Testis (tissue), 2 donors: ENCODE measurements at regions not wholly inside any gene's neighbourhood (a gene's known extent, or its start where the extent isn't known, plus 50 kb on each side); places are given as distances from the start of the nearest gene placed in this dataset.

Source experiments
- DNase-seq: peaks from one replicate; pipeline ENCODE4 v3.0.0-alpha.2; 2019
- H3K27ac ChIP-seq, 2 donors: fragments of 200-600 bp; sonication (generic); one replicate each; pipeline ENCODE4 v1.5.1; 2019
- H3K27me3 ChIP-seq: fragments of 200-600 bp; sonication (generic); one replicate; pipeline ENCODE4 v1.5.1; 2019
- H3K36me3 ChIP-seq: fragments of 200-600 bp; sonication (generic); one replicate; pipeline ENCODE4 v1.5.1; 2017; ENCODE audit warnings: low read depth; ENCODE audit errors: missing control alignments
- H3K4me1 ChIP-seq: fragments of 200-600 bp; sonication (generic); one replicate; pipeline ENCODE4 v1.5.1; 2019
- H3K4me3 ChIP-seq, 2 donors: fragments of 200-600 bp; sonication (generic); one replicate each; pipeline ENCODE4 v1.5.1; 2017 to 2019
- H3K9me3 ChIP-seq: fragments of 200-600 bp; sonication (generic); one replicate; pipeline ENCODE4 v1.5.1; 2017
- CTCF ChIP-seq, 3 experiments: fragments of 450-650 bp in 2 of 3; fragments of 200-600 bp in 1 of 3; sonication (generic) in 1 of 3; IDR thresholded peaks; one replicate each; pipeline ENCODE4 v1.5.1; 2016 to 2019; ENCODE audit warnings: antibody characterized with exemption in 3 of 3, mild to moderate bottlenecking in 2 of 3, moderate library complexity in 1 of 3
- POLR2A ChIP-seq: fragments of 450-650 bp; IDR thresholded peaks from one replicate; pipeline ENCODE4 v1.6.1; 2017; ENCODE audit warnings: antibody characterized with exemption, mild to moderate bottlenecking, moderate library complexity
- WGBS, 2 donors: methylation state at CpG; one replicate each; pipeline ENCODE4 v1.1.5; 2018; 5-methylcytosine and 5-hydroxymethylcytosine counted together
- intact Hi-C: fragments of 100-400 bp; cut with DNase I; formaldehyde crosslinking; loops from one replicate; pipeline ENCODE4 v1.15.1; 2023; ENCODE audit warnings: low total_unique reads

GRCh38 chr16:81174644-81175324, 63.7 kb upstream of the BCO1 start:
- no peak overlapping the region for H3K27ac ChIP-seq

GRCh38 chr16:81172769-81173658, 65.5 kb upstream of the BCO1 start:
- intact Hi-C loops, result no loop called here
- TF ChIP-seq POLR2A, result no peak
- TF ChIP-seq CTCF (IDR thresholded peaks at IDR 0.05), result no peak

More at GRCh38 chr16:81174644-81175324, 63.7 kb upstream of the BCO1 start:
- DNase-seq, result no peak
- intact Hi-C loops, result no loop called here
- H3K4me3 ChIP-seq, result no peak overlapping the region
- H3K9me3 ChIP-seq, result no peaks in the 10 kb centered on the region
- 89 to 90% methylated on average over 9 to 13 of the region's 13 CpGs for WGBS, 2 donors
- no peaks in the 10 kb centered on the region for H3K4me1 ChIP-seq
- no peaks in the 10 kb centered on the region for H3K27me3 ChIP-seq
- H3K36me3 ChIP-seq, result no peaks in the 10 kb centered on the region
- TF ChIP-seq CTCF (IDR thresholded peaks at IDR 0.05) (no peak), POLR2A (no peak)

GRCh38 chr16:81170824-81171223, 67.7 kb upstream of the BCO1 start:
- TF ChIP-seq CTCF (IDR thresholded peaks at IDR 0.05), result no peak
- no peak for TF ChIP-seq POLR2A
- Histone ChIP-seq H3K4me1 (no peaks in the 10 kb centered on the region), H3K9me3 (no peaks in the 10 kb centered on the region), H3K4me3 (no peak overlapping the region), H3K27me3 (no peaks in the 10 kb centered on the region), H3K36me3 (no peaks in the 10 kb centered on the region), H3K27ac (no peak overlapping the region)
- intact Hi-C loops, result no loop called here
- DNase-seq, result no peak
- 46 to 77% methylated on average over 4 to 7 of the region's 7 CpGs for WGBS, 2 donors

More at GRCh38 chr16:81172769-81173658, 65.5 kb upstream of the BCO1 start:
- H3K27me3 ChIP-seq, result no peaks in the 10 kb centered on the region
- WGBS, 2 donors, result 74 to 80% methylated on average over 9 to 12 of the region's 13 CpGs
- H3K36me3 ChIP-seq, result no peaks in the 10 kb centered on the region
- no peaks in the 10 kb centered on the region for H3K4me1 ChIP-seq
- no peak overlapping the region for H3K4me3 ChIP-seq
- no peak overlapping the region for H3K27ac ChIP-seq
- no peaks in the 10 kb centered on the region for H3K9me3 ChIP-seq
- no peak for DNase-seq

GRCh38 chr16:81168406-81168805, 70.1 kb upstream of the BCO1 start:
- no peak for DNase-seq
- no peak for TF ChIP-seq CTCF (IDR thresholded peaks at IDR 0.05)
- TF ChIP-seq POLR2A, result no peak
- no peak overlapping the region for H3K4me3 ChIP-seq
- WGBS, 2 donors, result 88 to 89% methylated on average over 1 of the region's 1 CpG
- H3K27me3 ChIP-seq, result no peaks in the 10 kb centered on the region
- H3K36me3 ChIP-seq, result no peaks in the 10 kb centered on the region
- no peak overlapping the region for H3K27ac ChIP-seq
- no peaks in the 10 kb centered on the region for H3K4me1 ChIP-seq
- intact Hi-C loops, result no loop called here
- H3K9me3 ChIP-seq, result no peaks in the 10 kb centered on the region
